ENCODE measurements at regions not wholly inside any gene's neighbourhood (a gene's known extent, or its start where the extent isn't known, plus 50 kb on each side); places are given as distances from the start of the nearest gene placed in this dataset.

GRCh38 chr13:52969373-52969772 lies 59.2 kb upstream of the OLFM4 start:
- TF ChIP-seq CTCF (IDR thresholded peaks at IDR 0.05; ENCODE audit: extremely low read depth in 1 of 2, insufficient read depth in 1 of 2, low read depth in 1 of 2, low read length in 2 of 2) (no peak), EZH2 (IDR thresholded peaks at IDR 0.05; ENCODE audit: borderline replicate concordance, low read depth, low read length, severe bottlenecking) (no peak), MAX (IDR thresholded peaks at IDR 0.05; ENCODE audit: insufficient read depth, insufficient read length) (no peak), GATA2 (IDR thresholded peaks at IDR 0.05; ENCODE audit: insufficient read depth, insufficient read length, low read depth, low read length) (no peak), POLR2AphosphoS5 (IDR thresholded peaks at IDR 0.05; ENCODE audit: insufficient read depth, low read depth, low read length) (no peak)

Measured in endothelial cell of umbilical vein (primary cell).